ENCODE measurements at regions not wholly inside any gene's neighbourhood (a gene's known extent, or its start where the extent isn't known, plus 50 kb on each side); places are given as distances from the start of the nearest gene placed in this dataset.

DNA sequence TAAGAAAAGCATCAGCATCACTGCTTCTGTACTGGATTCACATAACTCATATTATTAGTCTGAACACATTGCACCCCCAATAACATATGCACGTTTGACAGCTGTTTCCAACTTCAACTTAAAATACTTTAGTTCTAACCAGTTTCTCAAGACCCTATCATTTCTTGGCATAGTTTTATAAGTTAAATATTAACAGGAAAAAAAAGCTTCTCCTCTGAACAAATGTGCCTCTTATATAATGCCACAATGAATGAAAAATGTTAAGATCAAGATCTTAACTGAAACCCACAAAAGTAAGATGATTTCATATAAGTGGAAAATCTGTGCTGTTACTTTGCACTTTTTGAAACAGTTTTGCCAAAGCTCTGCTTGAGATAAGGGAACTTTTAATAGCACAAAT lies 652.8 kb upstream of the FAM241A start (continued):
- TF ChIP-seq REST (IDR thresholded peaks at IDR 0.05; ENCODE audit: low read depth, low read length) (no peak), HDAC6 (IDR thresholded peaks at IDR 0.05; ENCODE audit: unreplicated experiment) (no peak), BRCA1 (IDR thresholded peaks at IDR 0.05; ENCODE audit: low read depth, low read length) (no peak), SPI1 (IDR thresholded peaks at IDR 0.05; ENCODE audit: borderline replicate concordance, insufficient read depth, low read depth, low read length) (no peak), E2F4 (IDR thresholded peaks at IDR 0.05; ENCODE audit: low read depth, low read length) (no peak)

GRCh38 chr4:111494471-111494870 lies 650.8 kb upstream of the FAM241A start:
- DNase-seq (ENCODE audit: low read depth, low spot score) (no peak), ATAC-seq (no peak), FAIRE-seq (no peak)
- H3K9me3 ChIP-seq (replicated peaks; ENCODE audit: control insufficient read depth, insufficient read depth, low read length): no peaks in the 10 kb centered on the region
- no peak overlapping the region for H3K4me2 ChIP-seq (ENCODE audit: control insufficient read depth, insufficient read depth)
- SMC1A ChIA-PET (ENCODE audit: uncharacterized antibody, unreplicated experiment): no interaction called here
- no peaks in the 10 kb centered on the region for H3K36me3 ChIP-seq (ENCODE audit: control insufficient read depth in 2 of 2, insufficient read depth in 2 of 2, low read length in 1 of 2)
- 42% methylated on average over 2 of the region's 2 CpGs for whole genome bisulfite sequencing (ENCODE audit: insufficient coverage, insufficient replicate concordance, low lambda C conversion rate, missing lambda C conversion rate)
- no peak overlapping the region for H2AFZ ChIP-seq (ENCODE audit: control insufficient read depth, low read depth, low read length)
- no peaks in the 10 kb centered on the region for H4K20me1 ChIP-seq (ENCODE audit: control insufficient read depth, insufficient read depth)
- RAD21 ChIA-PET (ENCODE audit: unreplicated experiment): no interaction called here
- H3K27ac ChIP-seq (ENCODE audit: control insufficient read depth, insufficient read depth): no peak overlapping the region
- no peaks in the 10 kb centered on the region for H3K4me1 ChIP-seq (ENCODE audit: control insufficient read depth, insufficient read depth, low read length)
- in situ Hi-C loops (cut with MboI) (no loop called here), intact Hi-C loops (cut with micrococcal nuclease; ENCODE audit: unreplicated experiment) (no loop called here)
- POLR2A ChIA-PET: no interaction called here
- no peak overlapping the region for H3K4me3 ChIP-seq
- no peaks in the 10 kb centered on the region for H3K27me3 ChIP-seq (replicated peaks in 1 of 2; ENCODE audit: control insufficient read depth in 2 of 2, insufficient read depth in 2 of 2, low read length in 1 of 2)
- no peak overlapping the region for H3K9ac ChIP-seq (ENCODE audit: control insufficient read depth, insufficient read depth, low read length)
- H3K79me2 ChIP-seq (ENCODE audit: control insufficient read depth, insufficient read depth, low read length): no peaks in the 10 kb centered on the region
- BruUV-seq (replicated peaks): no TSS peak
- TF ChIP-seq RFX5 (IDR thresholded peaks at IDR 0.05; ENCODE audit: low read depth, low read length): no peak
- TF ChIP-seq SUPT20H (IDR thresholded peaks at IDR 0.05; ENCODE audit: borderline replicate concordance, control insufficient read depth, low read depth, low read length): no peak
- no peak for TF ChIP-seq TAF1 (IDR thresholded peaks at IDR 0.05; ENCODE audit: borderline replicate concordance, low read depth, low read length)
- TF ChIP-seq NFIC (IDR thresholded peaks at IDR 0.05; ENCODE audit: low read depth, low read length): no peak
- no peak for TF ChIP-seq PML (IDR thresholded peaks at IDR 0.05; ENCODE audit: low read length)
- TF ChIP-seq TARDBP (IDR thresholded peaks at IDR 0.05; ENCODE audit: borderline replicate concordance): no peak
- no peak for TF ChIP-seq TCF12 (IDR thresholded peaks at IDR 0.05; ENCODE audit: low read depth, low read length)
- CTCF ChIA-PET: no interaction called here
